OCI-LY3 (cell line): ENCODE measurements at regions not wholly inside any gene's neighbourhood (a gene's known extent, or its start where the extent isn't known, plus 50 kb on each side); places are given as distances from the start of the nearest gene placed in this dataset.

ENCODE experiments used
- EZH2phosphoT487 ChIP-seq: fragments of 200-600 bp; shearing (Covaris generic); IDR thresholded peaks from 2 replicates; pipeline ENCODE4 v1.6.1; 2018; ENCODE audit warnings: antibody characterized with exemption, mixed run types, low read depth
- TF ChIP-seq, protein P1 (sequence below): fragments of 200-600, 300-600 bp; sonication (generic); IDR thresholded peaks from 2 replicates; pipeline ENCODE4 v1.5.1; 2014; ENCODE audit warnings: antibody characterized with exemption, low read length, low read depth

DNA sequence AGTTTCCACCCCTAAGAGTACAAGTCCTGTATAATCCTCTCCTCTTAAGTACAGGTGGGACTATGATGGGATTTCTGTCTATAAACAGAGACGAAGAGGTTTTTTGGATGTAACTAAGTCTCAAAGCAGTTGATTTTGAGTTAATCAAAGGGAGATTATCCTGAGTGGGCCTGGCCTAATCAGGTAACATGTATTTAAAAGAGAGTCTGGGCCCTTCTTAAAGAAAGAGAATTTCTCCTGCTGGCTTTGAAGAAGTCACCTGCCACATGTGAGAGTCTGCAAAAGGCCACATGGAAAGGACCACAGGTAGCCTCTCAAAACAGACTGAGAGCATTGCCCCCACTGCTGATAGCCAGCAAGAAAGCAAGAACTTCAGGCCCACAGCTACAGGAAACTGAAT, 142.3 kb downstream of the IRX5 start:
- TF ChIP-seq, protein P1, sequence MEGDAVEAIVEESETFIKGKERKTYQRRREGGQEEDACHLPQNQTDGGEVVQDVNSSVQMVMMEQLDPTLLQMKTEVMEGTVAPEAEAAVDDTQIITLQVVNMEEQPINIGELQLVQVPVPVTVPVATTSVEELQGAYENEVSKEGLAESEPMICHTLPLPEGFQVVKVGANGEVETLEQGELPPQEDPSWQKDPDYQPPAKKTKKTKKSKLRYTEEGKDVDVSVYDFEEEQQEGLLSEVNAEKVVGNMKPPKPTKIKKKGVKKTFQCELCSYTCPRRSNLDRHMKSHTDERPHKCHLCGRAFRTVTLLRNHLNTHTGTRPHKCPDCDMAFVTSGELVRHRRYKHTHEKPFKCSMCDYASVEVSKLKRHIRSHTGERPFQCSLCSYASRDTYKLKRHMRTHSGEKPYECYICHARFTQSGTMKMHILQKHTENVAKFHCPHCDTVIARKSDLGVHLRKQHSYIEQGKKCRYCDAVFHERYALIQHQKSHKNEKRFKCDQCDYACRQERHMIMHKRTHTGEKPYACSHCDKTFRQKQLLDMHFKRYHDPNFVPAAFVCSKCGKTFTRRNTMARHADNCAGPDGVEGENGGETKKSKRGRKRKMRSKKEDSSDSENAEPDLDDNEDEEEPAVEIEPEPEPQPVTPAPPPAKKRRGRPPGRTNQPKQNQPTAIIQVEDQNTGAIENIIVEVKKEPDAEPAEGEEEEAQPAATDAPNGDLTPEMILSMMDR: no peak
- no peak for TF ChIP-seq EZH2phosphoT487
